ENCODE measurements at regions not wholly inside any gene's neighbourhood (a gene's known extent, or its start where the extent isn't known, plus 50 kb on each side); places are given as distances from the start of the nearest gene placed in this dataset.
"Not testable (repeated sequence)": the region's sequence is repeated elsewhere in the genome, so short reads cannot be mapped to it uniquely, and the experiment has no call there.

GRCh38 chr1:229148041-229148671, 122.8 kb upstream of the RAB4A start:
- intact Hi-C loops (cut with DNase I) = no loop called here
- Histone ChIP-seq H3K27ac (no peak overlapping the region), H3K4me1 (replicated peaks in 1 of 2) (no peaks in the 10 kb centered on the region), H3K4me3 (no peak overlapping the region), H3K36me3 (replicated peaks in 1 of 2) (no peaks in the 10 kb centered on the region), H3K27me3 (peaks cover 4% of the 10 kb centered on the region), H3K9me3 (replicated peaks in 1 of 3) (no peaks in the 10 kb centered on the region)
- WGBS, 4 donors = 51 to 66% (median 64%) methylated on average over 12 to 13 of the region's 13 CpGs
- TF ChIP-seq POLR2A (IDR thresholded peaks at IDR 0.05) = no peak
- TF ChIP-seq, protein P1, sequence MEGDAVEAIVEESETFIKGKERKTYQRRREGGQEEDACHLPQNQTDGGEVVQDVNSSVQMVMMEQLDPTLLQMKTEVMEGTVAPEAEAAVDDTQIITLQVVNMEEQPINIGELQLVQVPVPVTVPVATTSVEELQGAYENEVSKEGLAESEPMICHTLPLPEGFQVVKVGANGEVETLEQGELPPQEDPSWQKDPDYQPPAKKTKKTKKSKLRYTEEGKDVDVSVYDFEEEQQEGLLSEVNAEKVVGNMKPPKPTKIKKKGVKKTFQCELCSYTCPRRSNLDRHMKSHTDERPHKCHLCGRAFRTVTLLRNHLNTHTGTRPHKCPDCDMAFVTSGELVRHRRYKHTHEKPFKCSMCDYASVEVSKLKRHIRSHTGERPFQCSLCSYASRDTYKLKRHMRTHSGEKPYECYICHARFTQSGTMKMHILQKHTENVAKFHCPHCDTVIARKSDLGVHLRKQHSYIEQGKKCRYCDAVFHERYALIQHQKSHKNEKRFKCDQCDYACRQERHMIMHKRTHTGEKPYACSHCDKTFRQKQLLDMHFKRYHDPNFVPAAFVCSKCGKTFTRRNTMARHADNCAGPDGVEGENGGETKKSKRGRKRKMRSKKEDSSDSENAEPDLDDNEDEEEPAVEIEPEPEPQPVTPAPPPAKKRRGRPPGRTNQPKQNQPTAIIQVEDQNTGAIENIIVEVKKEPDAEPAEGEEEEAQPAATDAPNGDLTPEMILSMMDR (IDR thresholded peaks at IDR 0.05) = no peak
- no peak for DNase-seq

GRCh38 chr1:229148743-229149142, 122.2 kb upstream of the RAB4A start:
- H3K27ac ChIP-seq = no peak overlapping the region
- no peak for DNase-seq
- no peaks in the 10 kb centered on the region for H3K4me1 ChIP-seq (replicated peaks in 1 of 2)
- 68 to 77% (median 73%) methylated on average over 6 to 7 of the region's 7 CpGs for WGBS, 4 donors
- H3K4me3 ChIP-seq = no peak overlapping the region
- intact Hi-C loops (cut with DNase I) = no loop called here
- H3K36me3 ChIP-seq (replicated peaks in 1 of 2) = no peaks in the 10 kb centered on the region
- peaks cover 4% of the 10 kb centered on the region for H3K27me3 ChIP-seq
- no peaks in the 10 kb centered on the region for H3K9me3 ChIP-seq (replicated peaks in 1 of 3)
- no peak for TF ChIP-seq POLR2A (IDR thresholded peaks at IDR 0.05)
- TF ChIP-seq, protein P1 (IDR thresholded peaks at IDR 0.05) = no peak

GRCh38 chr1:229149435-229149834, 121.5 kb upstream of the RAB4A start:
- no peak for TF ChIP-seq POLR2A (IDR thresholded peaks at IDR 0.05)
- TF ChIP-seq, protein P1 (IDR thresholded peaks at IDR 0.05) = no peak
- H3K9me3 ChIP-seq (replicated peaks in 1 of 3) = no peaks in the 10 kb centered on the region
- WGBS, 4 donors = 96 to 100% (median 98%) methylated on average over 2 of the region's 2 CpGs
- intact Hi-C loops (cut with DNase I) = no loop called here
- H3K36me3 ChIP-seq (replicated peaks in 1 of 2) = no peaks in the 10 kb centered on the region
- DNase-seq = no peak
- no peak overlapping the region for H3K4me3 ChIP-seq
- H3K27me3 ChIP-seq = peaks cover 4% of the 10 kb centered on the region
- H3K27ac ChIP-seq = no peak overlapping the region
- no peaks in the 10 kb centered on the region for H3K4me1 ChIP-seq (replicated peaks in 1 of 2)

GRCh38 chr1:229150518-229150917, 120.4 kb upstream of the RAB4A start:
- H3K9me3 ChIP-seq (replicated peaks in 1 of 3) = no peaks in the 10 kb centered on the region
- intact Hi-C loops (cut with DNase I) = no loop called here
- no peaks in the 10 kb centered on the region for H3K27me3 ChIP-seq
- no peak overlapping the region for H3K27ac ChIP-seq
- no peak overlapping the region for H3K4me3 ChIP-seq
- no peak for TF ChIP-seq POLR2A (IDR thresholded peaks at IDR 0.05)
- TF ChIP-seq, protein P1 (IDR thresholded peaks at IDR 0.05) = no peak
- peaks cover 0 to 4% of the 10 kb centered on the region in 2 donors for H3K4me1 ChIP-seq (replicated peaks in 1 of 2)
- no peak for DNase-seq
- 88 to 93% (median 92%) methylated on average over 6 to 7 of the region's 7 CpGs for WGBS, 4 donors
- H3K36me3 ChIP-seq (replicated peaks in 1 of 2) = no peaks in the 10 kb centered on the region

DNA sequence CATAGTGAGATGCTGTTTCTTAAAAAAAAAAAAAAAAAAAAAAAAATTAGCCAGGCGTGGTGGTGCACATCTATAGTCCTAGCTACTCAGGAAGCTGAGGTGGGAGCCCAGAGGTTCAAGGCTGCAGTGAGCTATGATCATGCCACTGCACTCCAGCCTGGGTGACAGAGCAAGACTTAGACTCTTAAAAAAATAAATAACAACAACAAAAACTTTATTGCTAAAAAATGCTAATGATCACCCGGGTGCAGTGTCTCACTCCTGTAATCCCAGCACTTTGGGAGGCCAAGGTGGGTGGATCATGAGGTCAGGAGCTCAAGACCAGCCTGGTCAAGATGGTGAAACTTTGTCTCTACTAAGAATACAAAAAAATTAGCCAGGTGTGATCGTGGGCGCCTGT, 119.5 kb upstream of the RAB4A start:
- intact Hi-C loops (cut with DNase I); H3K9me3 ChIP-seq (replicated peaks in 1 of 3); H3K4me1 ChIP-seq (replicated peaks in 1 of 2); H3K36me3 ChIP-seq (replicated peaks in 1 of 2); H3K27ac ChIP-seq; H3K27me3 ChIP-seq; H3K4me3 ChIP-seq; DNase-seq: not testable (repeated sequence)
- 91 to 97% (median 93%) methylated on average over 4 of the region's 4 CpGs for WGBS, 4 donors
